IMR-90 (cell line): ENCODE measurements at regions not wholly inside any gene's neighbourhood (a gene's known extent, or its start where the extent isn't known, plus 50 kb on each side); places are given as distances from the start of the nearest gene placed in this dataset.

Experiments
- ATAC-seq: fragments of 200-7000 bp; cut with Tn5 transposase; 2 replicates; pipeline ENCODE4 v1.9.1; 2020; ENCODE audit warnings: low read depth, mild to moderate bottlenecking, moderate library complexity
- BruUV-seq: library from RNA; stranded (reverse); fragments of 400-500 nt; replicated peaks from 2 replicates; lab custom pipeline; 2021; lab: Mats Ljungman, UMichigan
- CTCF ChIA-PET: fragments of 300-600 bp; formaldehyde crosslinking; extraction: SDS; loops from one replicate; lab custom pipeline; 2021; ENCODE audit warnings: antibody characterized with exemption; lab: Yijun Ruan, JAX
- POLR2A ChIA-PET: fragments of 300-600 bp; sonication (Branson Sonifier 250); formaldehyde crosslinking; loops from one replicate; lab custom pipeline; 2022; ENCODE audit warnings: antibody characterized with exemption; ENCODE audit not compliant: unreplicated experiment; lab: Charles Lee
- DNase-seq: peaks from one replicate; pipeline ENCODE4 v3.0.0; 2013
- H2AFZ ChIP-seq: replicated peaks from 2 replicates; pipeline ENCODE3; 2013; ENCODE audit warnings: low read length, mild to moderate bottlenecking; ENCODE audit not compliant: poor library complexity
- H2AK5ac ChIP-seq: 2 replicates; pipeline ENCODE4 v1.6.1; 2013; ENCODE audit warnings: low read depth, low read length, inconsistent platforms
- H2AK9ac ChIP-seq: replicated peaks from 2 replicates; pipeline ENCODE3; 2013; ENCODE audit warnings: mild to moderate bottlenecking, low read depth, low read length, moderate library complexity; ENCODE audit not compliant: poor library complexity
- H2BK120ac ChIP-seq: 2 replicates; pipeline ENCODE4 v1.6.1; 2013; ENCODE audit warnings: low read depth, low read length, inconsistent platforms
- H2BK15ac ChIP-seq: 3 replicates; pipeline ENCODE4 v1.6.1; 2013; ENCODE audit warnings: low read depth, low read length, inconsistent platforms
- H2BK20ac ChIP-seq: 2 replicates; pipeline ENCODE4 v1.6.1; 2013; ENCODE audit warnings: low read depth, mild to moderate bottlenecking, inconsistent platforms, low read length, moderate library complexity
- H2BK5ac ChIP-seq: 2 replicates; pipeline ENCODE4 v1.6.1; 2013; ENCODE audit warnings: mild to moderate bottlenecking, low read depth, low read length, inconsistent platforms; ENCODE audit not compliant: poor library complexity, severe bottlenecking
- H3K14ac ChIP-seq: replicated peaks from 2 replicates; pipeline ENCODE4 v1.6.1; 2013; ENCODE audit warnings: low read depth, low read length, inconsistent platforms
- H3K18ac ChIP-seq: 2 replicates; pipeline ENCODE4 v1.6.1; 2013; ENCODE audit warnings: low read depth, low read length, control low read depth
- H3K23ac ChIP-seq: 2 replicates; pipeline ENCODE4 v1.6.1; 2013; ENCODE audit warnings: low read depth, low read length, inconsistent platforms
- H3K27ac ChIP-seq: 2 replicates; pipeline ENCODE4 v1.5.1; 2013; ENCODE audit warnings: mild to moderate bottlenecking, control low read depth, low read length; ENCODE audit not compliant: insufficient read depth
- H3K27me3 ChIP-seq: 2 replicates; pipeline ENCODE4 v1.6.1; 2013; ENCODE audit warnings: low read length; ENCODE audit not compliant: control insufficient read depth, insufficient read depth
- H3K36me3 ChIP-seq: 2 replicates; pipeline ENCODE4 v1.6.1; 2013; ENCODE audit warnings: low read length, mixed read lengths; ENCODE audit not compliant: control insufficient read depth, insufficient read depth
- H3K4ac ChIP-seq: 2 replicates; pipeline ENCODE4 v1.6.1; 2013; ENCODE audit warnings: low read depth, low read length, inconsistent platforms
- H3K4me1 ChIP-seq: 2 replicates; pipeline ENCODE4 v1.6.1; 2013; ENCODE audit warnings: low read length, mixed read lengths; ENCODE audit not compliant: control insufficient read depth, insufficient read depth
- H3K4me2 ChIP-seq: 2 replicates; pipeline ENCODE4 v1.6.1; 2013; ENCODE audit warnings: low read depth, mild to moderate bottlenecking, control low read depth, low read length, moderate library complexity
- H3K4me3 ChIP-seq: 2 replicates; pipeline ENCODE4 v1.5.1; 2013; ENCODE audit warnings: low read depth, mild to moderate bottlenecking, control low read depth, low read length, moderate library complexity; ENCODE audit not compliant: insufficient read depth
- H3K56ac ChIP-seq: 2 replicates; pipeline ENCODE4 v1.6.1; 2013; ENCODE audit warnings: low read length, inconsistent platforms; ENCODE audit not compliant: insufficient read depth; ENCODE audit errors: extremely low read depth
- H3K79me1 ChIP-seq, 2 experiments: 2 replicates each; pipeline ENCODE4 v1.6.1; 2013; ENCODE audit warnings: low read length in 2 of 2, inconsistent platforms in 1 of 2, low read depth in 1 of 2
- H3K9ac ChIP-seq: 2 replicates; pipeline ENCODE4 v1.6.1; 2013; ENCODE audit warnings: low read depth, low read length, control low read depth
- H3K9me1 ChIP-seq: 2 replicates; pipeline ENCODE4 v1.6.1; 2013; ENCODE audit warnings: low read length, inconsistent platforms; ENCODE audit not compliant: insufficient read depth
- H3K9me3 ChIP-seq: 2 replicates; pipeline ENCODE4 v1.6.1; 2013; ENCODE audit warnings: low read length; ENCODE audit not compliant: control insufficient read depth, insufficient read depth
- H4K20me1 ChIP-seq: 2 replicates; pipeline ENCODE4 v1.6.1; 2013; ENCODE audit warnings: low read length, inconsistent platforms; ENCODE audit not compliant: insufficient read depth
- H4K5ac ChIP-seq: 2 replicates; pipeline ENCODE4 v1.6.1; 2013; ENCODE audit warnings: mild to moderate bottlenecking, low read depth, low read length, control low read depth
- H4K8ac ChIP-seq, 2 experiments: 2 replicates each; pipeline ENCODE4 v1.6.1; 2013; ENCODE audit warnings: low read depth in 2 of 2, low read length in 2 of 2, control low read depth in 1 of 2, inconsistent platforms in 1 of 2
- H4K91ac ChIP-seq: 2 replicates; pipeline ENCODE4 v1.6.1; 2013; ENCODE audit warnings: low read depth, low read length, inconsistent platforms; ENCODE audit not compliant: insufficient read depth
- BHLHE40 ChIP-seq: fragments of 150-350 bp; IDR thresholded peaks from 2 replicates; pipeline ENCODE4 v1.6.1; 2016; ENCODE audit warnings: mild to moderate bottlenecking, low read depth, low read length
- CEBPB ChIP-seq: IDR thresholded peaks from 2 replicates; pipeline ENCODE4 v1.6.1; 2012; ENCODE audit warnings: low read depth, low read length, improper control_type of control experiment
- CHD1 ChIP-seq: IDR thresholded peaks from 2 replicates; pipeline ENCODE4 v1.6.1; 2012; ENCODE audit warnings: low read depth, low read length, improper control_type of control experiment
- MAFK ChIP-seq: IDR thresholded peaks from 2 replicates; pipeline ENCODE4 v1.6.1; 2012; ENCODE audit warnings: low read depth, low read length, improper control_type of control experiment
- MAZ ChIP-seq: IDR thresholded peaks from 2 replicates; pipeline ENCODE4 v1.6.1; 2012; ENCODE audit warnings: low read depth, mild to moderate bottlenecking, low read length, improper control_type of control experiment, moderate library complexity, borderline replicate concordance
- MXI1 ChIP-seq: IDR thresholded peaks from 2 replicates; pipeline ENCODE4 v1.6.1; 2012; ENCODE audit warnings: low read depth, mild to moderate bottlenecking, low read length, moderate library complexity, borderline replicate concordance
- NFE2L2 ChIP-seq: fragments of 150-350 bp; IDR thresholded peaks from 2 replicates; pipeline ENCODE4 v1.6.1; 2016; ENCODE audit warnings: low read depth, mild to moderate bottlenecking, low read length
- POLR2A ChIP-seq: IDR thresholded peaks from 2 replicates; pipeline ENCODE4 v1.6.1; 2012; ENCODE audit warnings: mild to moderate bottlenecking, low read depth, low read length
- RAD21 ChIP-seq: IDR thresholded peaks from 2 replicates; pipeline ENCODE4 v1.6.1; 2012; ENCODE audit warnings: low read length, improper control_type of control experiment
- RCOR1 ChIP-seq: IDR thresholded peaks from 2 replicates; pipeline ENCODE4 v1.6.1; 2012; ENCODE audit warnings: mild to moderate bottlenecking, low read length, improper control_type of control experiment; ENCODE audit not compliant: insufficient replicate concordance
- RFX5 ChIP-seq: IDR thresholded peaks from 2 replicates; pipeline ENCODE4 v1.8.0; 2012; ENCODE audit warnings: low read depth, mild to moderate bottlenecking, low read length, moderate library complexity
- SMC3 ChIP-seq: fragments of 150-350 bp; IDR thresholded peaks from 2 replicates; pipeline ENCODE4 v1.6.1; 2016; ENCODE audit warnings: low read depth, mild to moderate bottlenecking, antibody characterized with exemption, low read length, moderate library complexity
- WGBS, 2 experiments: methylation state at CpG; one replicate each; pipeline versions ENCODE4 v1.1.5 to v1.1.7; 2013; ENCODE audit warnings: missing lambda C conversion rate in 2 of 2; ENCODE audit not compliant: insufficient read length in 1 of 2; ENCODE audit errors: extremely low coverage in 2 of 2; 5-methylcytosine and 5-hydroxymethylcytosine counted together
- dilution Hi-C: fragments of 300-500 bp; cut with HindIII; formaldehyde crosslinking; loops from one replicate; pipeline ENCODE4 v1.14.3; 2018; ENCODE audit warnings: low sequenced_read_pairs; ENCODE audit not compliant: unreplicated experiment
- in situ Hi-C: fragments of 300-500 bp; cut with MboI; formaldehyde crosslinking; loops from 3 replicates; pipeline ENCODE4 v1.14.3; 2019; ENCODE audit warnings: low sequenced_read_pairs, inconsistent platforms, mixed read lengths
- intact Hi-C: fragments of 100-400 bp; cut with micrococcal nuclease; formaldehyde crosslinking; loops from 2 replicates; pipeline ENCODE4 v1.10.0; 2022
- TF ChIP-seq, protein P1 (sequence below): fragments of 150-350 bp; IDR thresholded peaks from 2 replicates; pipeline ENCODE4 v1.6.1; 2016; ENCODE audit warnings: low read depth, mild to moderate bottlenecking, low read length, moderate library complexity, borderline replicate concordance
- TF ChIP-seq, protein P2 (sequence below): fragments of 150-350 bp; IDR thresholded peaks from 2 replicates; pipeline ENCODE4 v1.6.1; 2017; ENCODE audit warnings: mild to moderate bottlenecking, antibody characterized with exemption, low read length, low read depth
- TF ChIP-seq, protein P3 (sequence below): conservative IDR thresholded peaks from 2 replicates; pipeline ENCODE4 v1.5.1; 2012; ENCODE audit warnings: mild to moderate bottlenecking, low read depth, low read length, improper control_type of control experiment

DNA sequence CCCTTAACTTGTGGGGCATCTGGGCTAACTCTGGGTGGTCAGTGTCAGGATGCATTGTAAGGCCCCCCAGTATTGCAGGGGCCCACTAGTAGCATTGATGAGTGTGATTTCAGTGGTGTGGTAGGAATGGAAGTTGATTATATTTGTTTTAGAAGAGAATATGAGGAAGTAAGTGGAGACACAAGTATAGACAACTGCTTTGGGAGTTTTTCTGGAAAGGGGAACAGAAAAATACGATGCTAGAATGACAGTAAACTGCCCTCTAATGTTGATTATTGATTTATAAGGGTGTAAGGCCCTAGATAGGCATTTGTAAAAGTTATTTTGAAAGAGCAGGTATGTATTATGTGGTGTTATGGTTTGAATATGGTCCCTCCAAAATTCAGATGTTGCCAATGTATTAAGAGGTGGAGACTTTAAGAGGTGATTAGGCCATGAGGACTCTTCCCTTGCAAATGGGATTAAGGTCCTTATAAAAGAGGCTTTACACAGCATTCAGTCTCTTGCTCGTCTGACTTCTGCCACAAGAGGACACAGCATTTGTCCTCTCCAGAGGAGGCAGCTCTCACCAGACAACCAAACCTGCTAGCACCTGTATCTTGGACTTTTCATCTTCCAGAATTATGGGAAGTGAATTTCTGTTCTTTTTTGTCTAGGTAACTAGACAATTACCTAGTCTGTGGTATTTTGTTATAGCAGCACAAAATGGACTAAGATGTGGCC lies 135.9 kb upstream of the DTNBP1 start:
- no peaks in the 10 kb centered on the region for H3K9me1 ChIP-seq
- H2BK15ac ChIP-seq: no peak overlapping the region
- H4K8ac ChIP-seq: no peak overlapping the region
- H3K79me1 ChIP-seq: no peaks in the 10 kb centered on the region
- CTCF ChIA-PET: no interaction called here
- ATAC-seq (no peak), DNase-seq (no peak)
- H3K4me2 ChIP-seq: no peak overlapping the region
- no peaks in the 10 kb centered on the region for H4K20me1 ChIP-seq
- dilution Hi-C loops (no loop called here), in situ Hi-C loops (no loop called here), intact Hi-C loops (no loop called here)
- H3K27me3 ChIP-seq: peaks cover 5% of the 10 kb centered on the region; the same call in 1 of the 2 replicates
- H3K56ac ChIP-seq: no peak overlapping the region
- no peak overlapping the region for H3K18ac ChIP-seq
- H3K4me1 ChIP-seq: no peaks in the 10 kb centered on the region
- BruUV-seq: no TSS peak
- no peak overlapping the region for H3K23ac ChIP-seq
- H2AFZ ChIP-seq: no peak overlapping the region
- H4K91ac ChIP-seq: no peak overlapping the region
- no peak overlapping the region for H3K9ac ChIP-seq
- no peak overlapping the region for H2BK5ac ChIP-seq
- no peak overlapping the region for H2BK120ac ChIP-seq
- POLR2A ChIA-PET: no interaction called here
- no peak overlapping the region for H2AK9ac ChIP-seq
- no peak overlapping the region for H3K4me3 ChIP-seq
- H2BK20ac ChIP-seq: no peak overlapping the region
- H3K27ac ChIP-seq: no peak overlapping the region
- H2AK5ac ChIP-seq: no peak overlapping the region
- TF ChIP-seq RCOR1 (no peak), RFX5 (no peak), NFE2L2 (no peak), SMC3 (no peak), BHLHE40 (no peak), MXI1 (no peak), CEBPB (no peak), MAZ (no peak), MAFK (no peak), POLR2A (no peak), RAD21 (no peak), CHD1 (no peak)
- TF ChIP-seq, protein P1, sequence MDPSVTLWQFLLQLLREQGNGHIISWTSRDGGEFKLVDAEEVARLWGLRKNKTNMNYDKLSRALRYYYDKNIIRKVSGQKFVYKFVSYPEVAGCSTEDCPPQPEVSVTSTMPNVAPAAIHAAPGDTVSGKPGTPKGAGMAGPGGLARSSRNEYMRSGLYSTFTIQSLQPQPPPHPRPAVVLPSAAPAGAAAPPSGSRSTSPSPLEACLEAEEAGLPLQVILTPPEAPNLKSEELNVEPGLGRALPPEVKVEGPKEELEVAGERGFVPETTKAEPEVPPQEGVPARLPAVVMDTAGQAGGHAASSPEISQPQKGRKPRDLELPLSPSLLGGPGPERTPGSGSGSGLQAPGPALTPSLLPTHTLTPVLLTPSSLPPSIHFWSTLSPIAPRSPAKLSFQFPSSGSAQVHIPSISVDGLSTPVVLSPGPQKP: no peak
- TF ChIP-seq, protein P2, sequence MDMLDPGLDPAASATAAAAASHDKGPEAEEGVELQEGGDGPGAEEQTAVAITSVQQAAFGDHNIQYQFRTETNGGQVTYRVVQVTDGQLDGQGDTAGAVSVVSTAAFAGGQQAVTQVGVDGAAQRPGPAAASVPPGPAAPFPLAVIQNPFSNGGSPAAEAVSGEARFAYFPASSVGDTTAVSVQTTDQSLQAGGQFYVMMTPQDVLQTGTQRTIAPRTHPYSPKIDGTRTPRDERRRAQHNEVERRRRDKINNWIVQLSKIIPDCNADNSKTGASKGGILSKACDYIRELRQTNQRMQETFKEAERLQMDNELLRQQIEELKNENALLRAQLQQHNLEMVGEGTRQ: no peak
- TF ChIP-seq, protein P3, sequence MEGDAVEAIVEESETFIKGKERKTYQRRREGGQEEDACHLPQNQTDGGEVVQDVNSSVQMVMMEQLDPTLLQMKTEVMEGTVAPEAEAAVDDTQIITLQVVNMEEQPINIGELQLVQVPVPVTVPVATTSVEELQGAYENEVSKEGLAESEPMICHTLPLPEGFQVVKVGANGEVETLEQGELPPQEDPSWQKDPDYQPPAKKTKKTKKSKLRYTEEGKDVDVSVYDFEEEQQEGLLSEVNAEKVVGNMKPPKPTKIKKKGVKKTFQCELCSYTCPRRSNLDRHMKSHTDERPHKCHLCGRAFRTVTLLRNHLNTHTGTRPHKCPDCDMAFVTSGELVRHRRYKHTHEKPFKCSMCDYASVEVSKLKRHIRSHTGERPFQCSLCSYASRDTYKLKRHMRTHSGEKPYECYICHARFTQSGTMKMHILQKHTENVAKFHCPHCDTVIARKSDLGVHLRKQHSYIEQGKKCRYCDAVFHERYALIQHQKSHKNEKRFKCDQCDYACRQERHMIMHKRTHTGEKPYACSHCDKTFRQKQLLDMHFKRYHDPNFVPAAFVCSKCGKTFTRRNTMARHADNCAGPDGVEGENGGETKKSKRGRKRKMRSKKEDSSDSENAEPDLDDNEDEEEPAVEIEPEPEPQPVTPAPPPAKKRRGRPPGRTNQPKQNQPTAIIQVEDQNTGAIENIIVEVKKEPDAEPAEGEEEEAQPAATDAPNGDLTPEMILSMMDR: no peak
- no peaks in the 10 kb centered on the region for H3K36me3 ChIP-seq
- no peak overlapping the region for H3K4ac ChIP-seq
- H3K14ac ChIP-seq: no peak overlapping the region
- 0% methylated on average over 1 of the region's 2 CpGs; no CpG with 5 or more reads in 1 of the 2 experiments for WGBS, 2 experiments
- peaks cover 4% of the 10 kb centered on the region; the same call in 1 of the 2 replicates for H3K9me3 ChIP-seq
- H4K5ac ChIP-seq: no peak overlapping the region
